ENCODE measurements at regions not wholly inside any gene's neighbourhood (a gene's known extent, or its start where the extent isn't known, plus 50 kb on each side); places are given as distances from the start of the nearest gene placed in this dataset.

DNA sequence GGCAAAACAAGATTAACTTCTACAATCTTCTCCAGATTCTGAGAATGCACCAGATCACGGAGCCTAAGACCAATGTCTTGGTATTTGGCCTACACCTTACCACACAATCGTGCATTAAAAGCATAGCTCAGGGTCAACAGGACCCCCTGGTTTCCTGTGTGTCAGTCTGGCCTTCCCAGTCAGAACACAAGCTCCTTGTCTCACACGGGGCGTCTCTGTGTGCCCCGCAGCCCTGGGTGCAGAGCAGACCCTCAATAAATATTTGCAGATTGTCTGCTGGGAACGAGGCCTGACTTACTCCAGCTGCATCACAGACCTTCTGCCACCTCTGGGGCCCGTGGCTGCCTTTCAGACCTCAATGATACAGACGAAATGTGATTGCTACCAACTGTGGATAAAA lies 82.5 kb upstream of the CTNNB1 start:
- Mint-ChIP-seq H3K27ac (ENCODE audit: unreplicated experiment) (no peak overlapping the region), H3K4me1 (ENCODE audit: low read depth, unreplicated experiment) (peaks cover 11% of the 10 kb centered on the region), H3K27me3 (ENCODE audit: unreplicated experiment) (peaks cover 4% of the 10 kb centered on the region), H3K36me3 (ENCODE audit: unreplicated experiment) (no peaks in the 10 kb centered on the region), H3K9me3 (ENCODE audit: unreplicated experiment) (peaks cover 2% of the 10 kb centered on the region), H3K4me3 (ENCODE audit: unreplicated experiment) (no peak overlapping the region)
- DNase-seq = no peak
- TF ChIP-seq, protein P1, sequence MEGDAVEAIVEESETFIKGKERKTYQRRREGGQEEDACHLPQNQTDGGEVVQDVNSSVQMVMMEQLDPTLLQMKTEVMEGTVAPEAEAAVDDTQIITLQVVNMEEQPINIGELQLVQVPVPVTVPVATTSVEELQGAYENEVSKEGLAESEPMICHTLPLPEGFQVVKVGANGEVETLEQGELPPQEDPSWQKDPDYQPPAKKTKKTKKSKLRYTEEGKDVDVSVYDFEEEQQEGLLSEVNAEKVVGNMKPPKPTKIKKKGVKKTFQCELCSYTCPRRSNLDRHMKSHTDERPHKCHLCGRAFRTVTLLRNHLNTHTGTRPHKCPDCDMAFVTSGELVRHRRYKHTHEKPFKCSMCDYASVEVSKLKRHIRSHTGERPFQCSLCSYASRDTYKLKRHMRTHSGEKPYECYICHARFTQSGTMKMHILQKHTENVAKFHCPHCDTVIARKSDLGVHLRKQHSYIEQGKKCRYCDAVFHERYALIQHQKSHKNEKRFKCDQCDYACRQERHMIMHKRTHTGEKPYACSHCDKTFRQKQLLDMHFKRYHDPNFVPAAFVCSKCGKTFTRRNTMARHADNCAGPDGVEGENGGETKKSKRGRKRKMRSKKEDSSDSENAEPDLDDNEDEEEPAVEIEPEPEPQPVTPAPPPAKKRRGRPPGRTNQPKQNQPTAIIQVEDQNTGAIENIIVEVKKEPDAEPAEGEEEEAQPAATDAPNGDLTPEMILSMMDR (IDR thresholded peaks at IDR 0.05; ENCODE audit: partially characterized antibody, unreplicated experiment) = no peak

DNA sequence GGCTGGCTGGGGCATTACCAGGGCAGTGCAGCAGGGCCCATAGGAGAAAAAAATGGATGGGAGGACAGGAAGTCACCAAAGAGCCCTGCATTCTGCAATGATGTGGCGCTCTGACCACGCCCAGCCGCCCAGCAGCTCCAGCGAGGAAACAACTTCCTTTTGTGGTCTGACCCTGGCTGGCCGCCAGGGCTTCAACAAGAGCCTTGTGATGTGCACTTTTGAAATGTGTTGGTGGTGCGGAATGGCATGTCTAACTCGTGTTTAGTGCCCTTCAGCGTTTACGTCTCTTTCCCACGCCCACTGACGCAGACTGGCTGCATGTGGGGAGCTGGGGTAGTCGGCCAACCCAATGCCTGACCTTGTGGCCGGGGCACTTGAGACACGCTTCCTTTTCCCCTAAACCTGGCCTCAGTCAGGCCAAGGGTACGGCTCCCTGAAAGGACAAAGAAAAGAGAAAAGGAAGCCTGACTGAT lies 81.9 kb upstream of the CTNNB1 start:
- no peak overlapping the region for H3K27ac Mint-ChIP-seq (ENCODE audit: unreplicated experiment)
- H3K27me3 Mint-ChIP-seq (ENCODE audit: unreplicated experiment) = peaks cover 4% of the 10 kb centered on the region
- no peak for DNase-seq
- H3K4me1 Mint-ChIP-seq (ENCODE audit: low read depth, unreplicated experiment) = peaks cover 11% of the 10 kb centered on the region
- H3K4me3 Mint-ChIP-seq (ENCODE audit: unreplicated experiment) = no peak overlapping the region
- no peaks in the 10 kb centered on the region for H3K36me3 Mint-ChIP-seq (ENCODE audit: unreplicated experiment)
- no peaks in the 10 kb centered on the region for H3K9me3 Mint-ChIP-seq (ENCODE audit: unreplicated experiment)
- TF ChIP-seq, protein P1 (IDR thresholded peaks at IDR 0.05; ENCODE audit: partially characterized antibody, unreplicated experiment) = no peak

GRCh38 chr3:41118461-41119390 lies 80.6 kb upstream of the CTNNB1 start:
- Mint-ChIP-seq H3K27me3 (ENCODE audit: unreplicated experiment) (peaks cover 1% of the 10 kb centered on the region), H3K27ac (ENCODE audit: unreplicated experiment) (no peak overlapping the region), H3K4me1 (ENCODE audit: low read depth, unreplicated experiment) (peaks cover 11% of the 10 kb centered on the region), H3K36me3 (ENCODE audit: unreplicated experiment) (no peaks in the 10 kb centered on the region), H3K9me3 (ENCODE audit: unreplicated experiment) (no peaks in the 10 kb centered on the region), H3K4me3 (ENCODE audit: unreplicated experiment) (no peak overlapping the region)
- no peak for DNase-seq
- TF ChIP-seq, protein P1 (IDR thresholded peaks at IDR 0.05; ENCODE audit: partially characterized antibody, unreplicated experiment) = no peak

- TF ChIP-seq, protein P1 (IDR thresholded peaks at IDR 0.05; ENCODE audit: partially characterized antibody, unreplicated experiment) = no peak
- H3K4me1 Mint-ChIP-seq (ENCODE audit: low read depth, unreplicated experiment) = peaks cover 11% of the 10 kb centered on the region
- no peak overlapping the region for H3K27ac Mint-ChIP-seq (ENCODE audit: unreplicated experiment)
- H3K36me3 Mint-ChIP-seq (ENCODE audit: unreplicated experiment) = no peaks in the 10 kb centered on the region
- DNase-seq = no peak
- peaks cover 4% of the 10 kb centered on the region for H3K27me3 Mint-ChIP-seq (ENCODE audit: unreplicated experiment)
- H3K9me3 Mint-ChIP-seq (ENCODE audit: unreplicated experiment) = no peaks in the 10 kb centered on the region
- H3K4me3 Mint-ChIP-seq (ENCODE audit: unreplicated experiment) = no peak overlapping the region
Observed at GRCh38 chr3:41120460-41120859, 78.8 kb upstream of the CTNNB1 start.

DNA sequence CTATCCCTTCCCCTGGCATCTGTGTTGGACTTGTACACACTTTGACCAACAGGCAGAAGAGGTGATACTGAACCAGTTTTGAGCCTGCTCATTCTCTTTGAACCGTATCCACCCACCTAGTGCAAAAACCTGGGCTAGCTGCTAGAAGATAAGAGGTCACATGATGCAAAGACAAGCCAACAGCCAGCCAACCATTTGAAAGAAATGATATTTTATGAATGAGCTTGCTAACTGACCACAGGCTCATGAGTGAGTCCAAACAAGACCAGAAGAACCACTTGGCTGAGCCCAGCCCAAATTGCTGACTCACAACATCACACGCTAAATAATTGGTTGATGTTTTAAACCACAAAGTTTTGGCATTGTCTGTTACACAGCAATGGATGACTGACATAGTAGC lies 74.0 kb upstream of the CTNNB1 start:
- Mint-ChIP-seq H3K4me1 (ENCODE audit: low read depth, unreplicated experiment) (peaks cover 2% of the 10 kb centered on the region), H3K4me3 (ENCODE audit: unreplicated experiment) (no peak overlapping the region), H3K36me3 (ENCODE audit: unreplicated experiment) (peaks cover 21% of the 10 kb centered on the region), H3K9me3 (ENCODE audit: unreplicated experiment) (peaks cover 4% of the 10 kb centered on the region), H3K27me3 (ENCODE audit: unreplicated experiment) (peaks cover 2% of the 10 kb centered on the region), H3K27ac (ENCODE audit: unreplicated experiment) (no peak overlapping the region)
- no peak for DNase-seq
- TF ChIP-seq, protein P1 (IDR thresholded peaks at IDR 0.05; ENCODE audit: partially characterized antibody, unreplicated experiment) = no peak
